MM.1S (cell line): ENCODE measurements at regions not wholly inside any gene's neighbourhood (a gene's known extent, or its start where the extent isn't known, plus 50 kb on each side); places are given as distances from the start of the nearest gene placed in this dataset.

ENCODE experiments used
- DNase-seq: peaks from one replicate; pipeline ENCODE4 v3.0.0-alpha.2; 2015
- H2AFZ ChIP-seq: fragments of 300-600 bp; sonication (generic); 2 replicates; pipeline ENCODE4 v1.6.0; 2016; ENCODE audit warnings: antibody characterized with exemption, low read length
- H3F3A ChIP-seq: fragments of 300-600 bp; sonication (generic); 2 replicates; pipeline ENCODE4 v1.6.1; 2016; ENCODE audit warnings: mild to moderate bottlenecking, antibody characterized with exemption, low read length, moderate library complexity, mixed read lengths; ENCODE audit not compliant: insufficient read depth
- H3K27ac ChIP-seq: fragments of 300-600 bp; sonication (generic); 2 replicates; pipeline ENCODE4 v1.5.1; 2016; ENCODE audit warnings: mild to moderate bottlenecking, low read length
- H3K27me3 ChIP-seq: fragments of 300-600 bp; sonication (generic); replicated peaks from 2 replicates; pipeline ENCODE4 v1.6.0; 2016; ENCODE audit warnings: low read length; ENCODE audit not compliant: insufficient read depth
- H3K36me3 ChIP-seq: fragments of 300-600 bp; sonication (generic); replicated peaks from 2 replicates; pipeline ENCODE4 v1.6.1; 2016; ENCODE audit warnings: mild to moderate bottlenecking, low read length, mixed read lengths; ENCODE audit not compliant: insufficient read depth
- H3K4me1 ChIP-seq: fragments of 300-600 bp; sonication (generic); 2 replicates; pipeline ENCODE4 v1.6.1; 2016; ENCODE audit warnings: low read length, mixed read lengths
- H3K4me2 ChIP-seq: fragments of 300-600 bp; sonication (generic); 2 replicates; pipeline ENCODE4 v1.6.0; 2016; ENCODE audit warnings: low read depth, low read length
- H3K4me3 ChIP-seq: fragments of 300-600 bp; sonication (generic); 2 replicates; pipeline ENCODE4 v1.5.1; 2016; ENCODE audit warnings: low read length, mixed read lengths
- H3K79me2 ChIP-seq: fragments of 300-600 bp; sonication (generic); 2 replicates; pipeline ENCODE4 v1.6.1; 2016; ENCODE audit warnings: mixed run types, low read length, mixed read lengths
- H3K9ac ChIP-seq: fragments of 300-600 bp; sonication (generic); 2 replicates; pipeline ENCODE4 v1.6.1; 2016; ENCODE audit warnings: low read length, mixed read lengths
- H3K9me2 ChIP-seq: fragments of 300-600 bp; sonication (generic); replicated peaks from 2 replicates; pipeline ENCODE4 v1.6.1; 2016; ENCODE audit warnings: mild to moderate bottlenecking, low read length, mixed read lengths; ENCODE audit not compliant: insufficient read depth
- H3K9me3 ChIP-seq: fragments of 300-600 bp; sonication (generic); replicated peaks from 2 replicates; pipeline ENCODE4 v1.6.1; 2016; ENCODE audit warnings: mild to moderate bottlenecking, low read length, mixed read lengths; ENCODE audit not compliant: insufficient read depth
- H4K20me1 ChIP-seq: fragments of 300-600 bp; sonication (generic); 2 replicates; pipeline ENCODE4 v1.6.1; 2016; ENCODE audit warnings: mild to moderate bottlenecking, low read length, moderate library complexity, mixed read lengths; ENCODE audit not compliant: insufficient read depth
- CTCF ChIP-seq: fragments of 300-600 bp; sonication (generic); IDR thresholded peaks from 2 replicates; pipeline ENCODE4 v1.5.1; 2016; ENCODE audit warnings: antibody characterized with exemption, low read length, mixed read lengths
- EZH2 ChIP-seq: fragments of 300-600 bp; sonication (generic); optimal IDR thresholded peaks from 2 replicates; pipeline ENCODE3; 2017; ENCODE audit warnings: low read depth, mild to moderate bottlenecking, antibody characterized with exemption, low read length, mixed read lengths
- EZH2phosphoT487 ChIP-seq: fragments of 300-600 bp; sonication (generic); IDR thresholded peaks from 2 replicates; pipeline ENCODE4 v1.6.1; 2018; ENCODE audit warnings: antibody characterized with exemption, low read length

GRCh38 chr10:111211706-111212105, 134.9 kb downstream of the ADRA2A start:
- Histone ChIP-seq H3K4me1 (no peaks in the 10 kb centered on the region), H3K9me2 (no peaks in the 10 kb centered on the region), H3K27me3 (no peaks in the 10 kb centered on the region), H3K9me3 (no peaks in the 10 kb centered on the region), H3K4me3 (no peak overlapping the region), H4K20me1 (no peaks in the 10 kb centered on the region), H3K36me3 (no peaks in the 10 kb centered on the region), H3K79me2 (no peaks in the 10 kb centered on the region), H2AFZ (no peak overlapping the region), H3F3A (no peaks in the 10 kb centered on the region), H3K4me2 (no peak overlapping the region), H3K9ac (no peak overlapping the region), H3K27ac (no peak overlapping the region)
- no peak for DNase-seq
- TF ChIP-seq EZH2phosphoT487 (no peak), EZH2 (no peak), CTCF (no peak)

- H3K27ac ChIP-seq: no peak overlapping the region
- no peaks in the 10 kb centered on the region for H3K27me3 ChIP-seq
Measured at GRCh38 chr10:111221682-111222480, 145.1 kb downstream of the ADRA2A start.

GRCh38 chr10:111222961-111223360, 146.1 kb downstream of the ADRA2A start:
- no peaks in the 10 kb centered on the region for H3K9me3 ChIP-seq
- H2AFZ ChIP-seq: no peak overlapping the region
- H3K36me3 ChIP-seq: no peaks in the 10 kb centered on the region
- H3K27me3 ChIP-seq: no peaks in the 10 kb centered on the region
- no peaks in the 10 kb centered on the region for H3F3A ChIP-seq
- no peak overlapping the region for H3K9ac ChIP-seq
- H3K9me2 ChIP-seq: no peaks in the 10 kb centered on the region
- H3K4me2 ChIP-seq: no peak overlapping the region
- H3K4me3 ChIP-seq: no peak overlapping the region
- no peaks in the 10 kb centered on the region for H3K4me1 ChIP-seq
- no peaks in the 10 kb centered on the region for H4K20me1 ChIP-seq
- H3K79me2 ChIP-seq: no peaks in the 10 kb centered on the region
- DNase-seq: no peak
- no peak for TF ChIP-seq EZH2phosphoT487
- no peak for TF ChIP-seq EZH2
- TF ChIP-seq CTCF: no peak
- no peak overlapping the region for H3K27ac ChIP-seq

More at GRCh38 chr10:111221682-111222480, 145.1 kb downstream of the ADRA2A start:
- TF ChIP-seq EZH2phosphoT487: no peak
- TF ChIP-seq CTCF: no peak
- Histone ChIP-seq H3K4me2 (no peak overlapping the region), H3K4me1 (no peaks in the 10 kb centered on the region), H3K9me2 (no peaks in the 10 kb centered on the region), H3K9ac (no peak overlapping the region), H3F3A (no peaks in the 10 kb centered on the region), H2AFZ (no peak overlapping the region), H3K4me3 (no peak overlapping the region), H3K9me3 (no peaks in the 10 kb centered on the region), H3K79me2 (no peaks in the 10 kb centered on the region), H3K36me3 (no peaks in the 10 kb centered on the region), H4K20me1 (no peaks in the 10 kb centered on the region)
- DNase-seq: no peak
